ENCODE measurements at regions not wholly inside any gene's neighbourhood (a gene's known extent, or its start where the extent isn't known, plus 50 kb on each side); places are given as distances from the start of the nearest gene placed in this dataset.

DNA sequence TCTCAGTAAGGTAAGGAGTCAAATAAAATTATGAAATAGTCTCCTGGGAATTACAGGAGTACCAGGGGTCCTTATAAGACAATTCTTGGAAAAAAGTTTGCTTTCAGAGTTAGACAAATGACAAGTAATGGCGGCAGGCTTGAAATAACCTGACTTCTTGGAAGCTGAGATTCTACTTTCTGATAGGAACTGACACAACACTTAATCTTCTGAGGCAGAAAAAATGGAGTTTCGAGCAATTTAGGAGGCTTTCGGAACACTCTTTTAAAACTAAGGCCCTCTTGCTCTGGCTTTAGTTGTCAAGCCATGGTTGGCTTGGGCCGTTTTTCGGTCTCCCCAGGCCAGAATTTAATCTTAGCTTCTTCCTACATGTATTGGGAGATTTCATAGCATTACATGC lies 260.0 kb downstream of the GATA3 start:
- TF ChIP-seq, protein P1, sequence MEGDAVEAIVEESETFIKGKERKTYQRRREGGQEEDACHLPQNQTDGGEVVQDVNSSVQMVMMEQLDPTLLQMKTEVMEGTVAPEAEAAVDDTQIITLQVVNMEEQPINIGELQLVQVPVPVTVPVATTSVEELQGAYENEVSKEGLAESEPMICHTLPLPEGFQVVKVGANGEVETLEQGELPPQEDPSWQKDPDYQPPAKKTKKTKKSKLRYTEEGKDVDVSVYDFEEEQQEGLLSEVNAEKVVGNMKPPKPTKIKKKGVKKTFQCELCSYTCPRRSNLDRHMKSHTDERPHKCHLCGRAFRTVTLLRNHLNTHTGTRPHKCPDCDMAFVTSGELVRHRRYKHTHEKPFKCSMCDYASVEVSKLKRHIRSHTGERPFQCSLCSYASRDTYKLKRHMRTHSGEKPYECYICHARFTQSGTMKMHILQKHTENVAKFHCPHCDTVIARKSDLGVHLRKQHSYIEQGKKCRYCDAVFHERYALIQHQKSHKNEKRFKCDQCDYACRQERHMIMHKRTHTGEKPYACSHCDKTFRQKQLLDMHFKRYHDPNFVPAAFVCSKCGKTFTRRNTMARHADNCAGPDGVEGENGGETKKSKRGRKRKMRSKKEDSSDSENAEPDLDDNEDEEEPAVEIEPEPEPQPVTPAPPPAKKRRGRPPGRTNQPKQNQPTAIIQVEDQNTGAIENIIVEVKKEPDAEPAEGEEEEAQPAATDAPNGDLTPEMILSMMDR (IDR thresholded peaks at IDR 0.05; ENCODE audit: insufficient read depth, low read length) = no peak
- TF ChIP-seq POLR2AphosphoS5 (IDR thresholded peaks at IDR 0.05; ENCODE audit: low read depth) (no peak), GABPA (IDR thresholded peaks at IDR 0.05; ENCODE audit: low read depth) (no peak), SPI1 (IDR thresholded peaks at IDR 0.05; ENCODE audit: borderline replicate concordance, low read depth) (no peak)

Data from HL-60 (cell line).